ENCODE measurements at regions not wholly inside any gene's neighbourhood (a gene's known extent, or its start where the extent isn't known, plus 50 kb on each side); places are given as distances from the start of the nearest gene placed in this dataset.
"Not testable (repeated sequence)": the region's sequence is repeated elsewhere in the genome, so short reads cannot be mapped to it uniquely, and the experiment has no call there.

DNA sequence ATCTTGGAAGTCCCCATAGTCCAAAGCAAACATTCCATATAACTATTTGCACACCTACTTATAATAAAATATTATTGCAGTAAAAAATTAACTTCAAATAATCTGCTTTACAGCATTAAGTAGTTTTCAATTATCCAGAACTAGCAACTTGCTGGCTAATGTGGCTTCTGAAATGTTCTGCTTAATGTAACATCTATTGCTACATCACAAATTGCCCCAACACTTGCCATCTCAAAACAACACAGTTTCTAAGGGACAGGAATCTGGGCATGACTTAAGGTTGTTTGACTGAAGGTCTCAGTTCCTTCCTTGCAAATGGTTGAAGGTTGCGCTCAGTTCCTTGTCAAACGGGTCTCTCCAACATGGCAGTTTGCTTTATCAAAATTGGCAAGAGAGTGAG is 378.5 kb upstream of the SEMA3C start:
- no peak for DNase-seq (ENCODE audit: low read depth)
- TF ChIP-seq, protein P1, sequence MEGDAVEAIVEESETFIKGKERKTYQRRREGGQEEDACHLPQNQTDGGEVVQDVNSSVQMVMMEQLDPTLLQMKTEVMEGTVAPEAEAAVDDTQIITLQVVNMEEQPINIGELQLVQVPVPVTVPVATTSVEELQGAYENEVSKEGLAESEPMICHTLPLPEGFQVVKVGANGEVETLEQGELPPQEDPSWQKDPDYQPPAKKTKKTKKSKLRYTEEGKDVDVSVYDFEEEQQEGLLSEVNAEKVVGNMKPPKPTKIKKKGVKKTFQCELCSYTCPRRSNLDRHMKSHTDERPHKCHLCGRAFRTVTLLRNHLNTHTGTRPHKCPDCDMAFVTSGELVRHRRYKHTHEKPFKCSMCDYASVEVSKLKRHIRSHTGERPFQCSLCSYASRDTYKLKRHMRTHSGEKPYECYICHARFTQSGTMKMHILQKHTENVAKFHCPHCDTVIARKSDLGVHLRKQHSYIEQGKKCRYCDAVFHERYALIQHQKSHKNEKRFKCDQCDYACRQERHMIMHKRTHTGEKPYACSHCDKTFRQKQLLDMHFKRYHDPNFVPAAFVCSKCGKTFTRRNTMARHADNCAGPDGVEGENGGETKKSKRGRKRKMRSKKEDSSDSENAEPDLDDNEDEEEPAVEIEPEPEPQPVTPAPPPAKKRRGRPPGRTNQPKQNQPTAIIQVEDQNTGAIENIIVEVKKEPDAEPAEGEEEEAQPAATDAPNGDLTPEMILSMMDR (IDR thresholded peaks at IDR 0.05; ENCODE audit: insufficient read depth, low read depth, low read length, missing control alignments) = no peak
- no peak overlapping the region for H3K4me3 ChIP-seq (ENCODE audit: low read depth, low read length)

- no peak overlapping the region for H3K4me3 ChIP-seq (ENCODE audit: low read depth, low read length)
- TF ChIP-seq, protein P1 (IDR thresholded peaks at IDR 0.05; ENCODE audit: insufficient read depth, low read depth, low read length, missing control alignments) = no peak
- DNase-seq (ENCODE audit: low read depth) = no peak
Observed at GRCh38 chr7:81296726-81297125, 377.9 kb upstream of the SEMA3C start.

- TF ChIP-seq, protein P1 (IDR thresholded peaks at IDR 0.05; ENCODE audit: insufficient read depth, low read depth, low read length, missing control alignments) = no peak
- DNase-seq (ENCODE audit: low read depth) = no peak
- H3K4me3 ChIP-seq (ENCODE audit: low read depth, low read length) = no peak overlapping the region
Observed at GRCh38 chr7:81294897-81295515, 376.2 kb upstream of the SEMA3C start.

- H3K4me3 ChIP-seq (ENCODE audit: low read depth, low read length) = no peak overlapping the region
- TF ChIP-seq, protein P1 (IDR thresholded peaks at IDR 0.05; ENCODE audit: insufficient read depth, low read depth, low read length, missing control alignments) = no peak
Observed at GRCh38 chr7:81293806-81294205, 375.0 kb upstream of the SEMA3C start.

DNA sequence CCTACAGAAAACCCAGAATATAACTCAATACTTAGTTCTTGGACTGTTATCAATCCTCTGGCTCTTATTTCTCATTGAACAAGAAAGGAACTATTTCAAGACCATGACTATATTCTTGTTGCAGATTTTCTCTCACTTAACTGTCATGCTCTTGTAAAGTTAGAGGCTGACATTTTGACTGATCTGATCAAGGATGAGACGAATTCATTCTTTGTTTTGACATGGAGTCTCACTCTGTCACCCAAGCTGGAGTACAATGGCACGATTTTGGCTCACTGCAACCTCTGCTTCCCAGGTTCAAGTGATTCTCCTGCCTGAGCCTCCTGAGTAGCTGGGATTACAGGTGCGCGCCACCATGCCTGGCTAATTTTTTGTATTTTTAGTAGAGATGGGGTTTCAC is 367.9 kb upstream of the SEMA3C start:
- DNase-seq (ENCODE audit: low read depth); H3K4me3 ChIP-seq (ENCODE audit: low read depth, low read length): not testable (repeated sequence)

More at GRCh38 chr7:81293806-81294205, 375.0 kb upstream of the SEMA3C start:
- DNase-seq (ENCODE audit: low read depth) = no peak

DNA sequence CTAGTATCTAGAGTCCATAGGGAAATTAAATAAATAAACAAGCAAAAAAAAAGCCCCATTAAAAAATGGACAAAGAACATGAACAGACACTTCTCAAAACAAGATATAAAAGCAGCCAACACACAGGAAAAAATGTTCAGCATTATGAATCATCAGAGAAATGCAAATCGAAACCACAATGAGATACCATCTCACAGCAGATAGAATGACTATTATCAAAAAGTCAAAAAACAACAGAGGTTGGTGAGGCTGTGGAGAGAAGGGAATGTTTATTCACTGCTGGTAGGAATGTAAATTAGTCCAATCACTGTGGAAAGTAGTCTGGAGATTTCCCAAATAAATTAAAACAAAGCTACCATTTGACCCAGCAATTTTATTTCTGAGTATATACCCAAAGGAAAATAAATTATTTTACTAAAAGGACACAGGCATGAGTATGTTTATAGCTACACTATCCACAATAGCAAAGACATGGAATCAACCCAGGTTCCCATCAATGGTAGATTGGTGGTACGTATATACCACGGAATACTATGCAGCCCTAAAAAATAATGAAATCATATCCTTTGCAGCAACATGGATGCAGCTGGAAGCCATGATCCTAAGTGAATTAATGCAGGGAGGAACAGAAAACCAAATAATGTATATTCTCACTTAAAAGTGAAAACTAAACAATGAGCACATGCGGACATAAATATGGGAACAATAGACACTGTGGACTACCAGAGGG is 366.5 kb upstream of the SEMA3C start:
- H3K4me3 ChIP-seq (ENCODE audit: low read depth, low read length) = no peak overlapping the region
- DNase-seq (ENCODE audit: low read depth) = no peak
- TF ChIP-seq, protein P1 (IDR thresholded peaks at IDR 0.05; ENCODE audit: insufficient read depth, low read depth, low read length, missing control alignments) = no peak

DNA sequence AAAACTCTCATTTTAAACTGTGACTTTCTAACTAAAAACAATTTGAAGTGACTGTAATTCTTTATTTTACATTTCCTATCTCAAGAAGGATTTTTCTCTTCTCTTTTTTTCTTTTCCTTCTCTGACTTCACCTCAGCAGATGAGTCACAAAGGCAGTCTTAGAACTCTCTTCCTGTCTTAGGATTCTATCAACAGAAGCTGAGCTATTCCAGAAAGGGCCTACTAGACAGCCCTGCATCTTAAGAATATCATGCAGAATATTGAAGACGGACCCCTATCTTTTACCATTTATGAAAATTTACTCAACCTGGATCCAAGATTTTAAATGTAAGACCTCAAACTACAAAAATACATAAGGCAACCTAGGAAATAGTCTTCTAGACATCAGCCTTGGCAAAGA is 365.7 kb upstream of the SEMA3C start:
- no peak for DNase-seq (ENCODE audit: low read depth)
- TF ChIP-seq, protein P1 (IDR thresholded peaks at IDR 0.05; ENCODE audit: insufficient read depth, low read depth, low read length, missing control alignments) = no peak
- H3K4me3 ChIP-seq (ENCODE audit: low read depth, low read length) = no peak overlapping the region
